Omental fat pad (tissue), 3 donors: ENCODE measurements at regions not wholly inside any gene's neighbourhood (a gene's known extent, or its start where the extent isn't known, plus 50 kb on each side); places are given as distances from the start of the nearest gene placed in this dataset.

Source experiments
- ATAC-seq: fragments of 150-250 bp; one replicate; pipeline ENCODE4 v1.9.1; 2016; ENCODE audit warnings: mild to moderate bottlenecking, moderate library complexity; ENCODE audit not compliant: low FRiP score
- DNase-seq: peaks from one replicate; pipeline ENCODE4 v3.0.0-alpha.2; 2019; ENCODE audit warnings: low spot score
- TF ChIP-seq, protein P1 (sequence below), 3 donors: fragments of 450-650 bp; IDR thresholded peaks; one replicate each; pipeline ENCODE4 v1.5.1; 2016 to 2017; ENCODE audit warnings: antibody characterized with exemption in 3 of 3, mild to moderate bottlenecking in 3 of 3, moderate library complexity in 2 of 3

- DNase-seq (no peak), ATAC-seq (no peak)
- TF ChIP-seq, protein P1, sequence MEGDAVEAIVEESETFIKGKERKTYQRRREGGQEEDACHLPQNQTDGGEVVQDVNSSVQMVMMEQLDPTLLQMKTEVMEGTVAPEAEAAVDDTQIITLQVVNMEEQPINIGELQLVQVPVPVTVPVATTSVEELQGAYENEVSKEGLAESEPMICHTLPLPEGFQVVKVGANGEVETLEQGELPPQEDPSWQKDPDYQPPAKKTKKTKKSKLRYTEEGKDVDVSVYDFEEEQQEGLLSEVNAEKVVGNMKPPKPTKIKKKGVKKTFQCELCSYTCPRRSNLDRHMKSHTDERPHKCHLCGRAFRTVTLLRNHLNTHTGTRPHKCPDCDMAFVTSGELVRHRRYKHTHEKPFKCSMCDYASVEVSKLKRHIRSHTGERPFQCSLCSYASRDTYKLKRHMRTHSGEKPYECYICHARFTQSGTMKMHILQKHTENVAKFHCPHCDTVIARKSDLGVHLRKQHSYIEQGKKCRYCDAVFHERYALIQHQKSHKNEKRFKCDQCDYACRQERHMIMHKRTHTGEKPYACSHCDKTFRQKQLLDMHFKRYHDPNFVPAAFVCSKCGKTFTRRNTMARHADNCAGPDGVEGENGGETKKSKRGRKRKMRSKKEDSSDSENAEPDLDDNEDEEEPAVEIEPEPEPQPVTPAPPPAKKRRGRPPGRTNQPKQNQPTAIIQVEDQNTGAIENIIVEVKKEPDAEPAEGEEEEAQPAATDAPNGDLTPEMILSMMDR (IDR thresholded peaks at IDR 0.05): no peak
Observed at GRCh38 chr6:115677198-115677597, 383.5 kb downstream of the FRK start.

GRCh38 chr6:115675443-115675842 lies 385.2 kb downstream of the FRK start:
- TF ChIP-seq, protein P1 (IDR thresholded peaks at IDR 0.05): no peak
- DNase-seq (no peak), ATAC-seq (no peak)

DNA sequence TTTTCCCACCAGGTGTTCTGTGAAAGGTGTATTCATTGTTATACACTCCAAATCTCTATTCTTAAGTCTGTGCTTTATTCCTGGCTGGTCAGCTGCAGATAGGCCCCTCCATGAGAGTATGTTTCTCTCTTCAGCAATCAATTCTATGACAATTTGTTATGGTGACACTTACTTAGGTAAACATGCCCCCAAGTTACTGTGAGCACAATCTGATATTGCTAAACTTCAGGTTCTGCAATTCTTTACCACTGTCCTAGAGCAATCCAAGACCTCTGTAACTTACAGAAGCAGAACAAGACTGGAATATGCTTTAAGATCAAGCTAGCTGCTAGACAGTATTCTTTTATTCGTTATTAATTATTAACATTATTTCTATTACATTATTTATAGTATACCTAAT lies 391.9 kb downstream of the FRK start:
- ATAC-seq: no peak
- DNase-seq: no peak
- TF ChIP-seq, protein P1 (IDR thresholded peaks at IDR 0.05): no peak

DNA sequence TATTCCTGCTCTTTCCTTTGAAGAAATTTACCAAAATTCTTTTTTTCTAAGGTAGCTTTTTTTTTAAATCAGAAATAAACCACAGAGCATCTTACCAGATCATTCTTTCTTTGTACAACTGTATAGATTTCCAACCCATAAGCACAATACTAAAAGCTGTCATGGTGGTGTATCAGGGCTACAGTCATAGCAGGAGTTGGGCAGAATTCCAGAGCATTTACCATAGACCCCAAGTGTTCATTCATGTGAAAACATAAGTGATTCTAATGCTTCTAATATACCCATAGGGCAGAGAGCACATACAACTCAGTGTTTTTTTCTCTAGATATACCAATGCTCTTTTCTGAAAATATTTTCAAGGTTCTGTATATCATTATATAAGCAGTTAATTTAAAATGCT lies 392.5 kb downstream of the FRK start:
- ATAC-seq (no peak), DNase-seq (no peak)
- TF ChIP-seq, protein P1 (IDR thresholded peaks at IDR 0.05): no peak

DNA sequence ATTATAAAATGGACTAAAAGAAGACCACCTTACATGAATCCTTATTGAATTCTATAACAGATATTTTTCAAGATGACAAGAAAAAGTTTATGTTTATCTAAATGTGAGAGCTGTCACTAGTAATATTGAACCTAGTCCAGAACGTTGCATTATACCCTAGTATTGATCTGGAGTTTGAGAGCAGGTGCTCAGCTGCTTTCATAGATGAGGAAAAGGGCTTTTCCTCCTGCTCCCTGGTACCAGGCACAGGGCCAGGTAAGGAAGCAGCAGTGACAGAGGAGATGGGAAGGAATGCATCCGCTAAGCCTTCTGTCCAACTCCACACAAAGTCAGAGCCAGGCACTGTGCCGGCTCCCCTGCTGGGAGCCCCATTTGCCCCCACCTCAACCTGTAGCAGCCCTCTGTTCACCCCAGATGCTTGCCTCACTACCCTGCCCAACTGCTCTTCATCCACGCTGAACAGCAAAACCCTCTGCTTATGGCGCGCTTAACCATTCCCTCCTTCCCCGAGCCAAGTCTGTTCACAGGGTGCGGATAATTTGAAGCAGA lies 393.1 kb downstream of the FRK start:
- no peak for DNase-seq
- no peak for ATAC-seq
- TF ChIP-seq, protein P1 (IDR thresholded peaks at IDR 0.05): no peak

GRCh38 chr6:115666997-115667396 lies 393.7 kb downstream of the FRK start:
- DNase-seq: no peak
- no peak for ATAC-seq
- TF ChIP-seq, protein P1 (IDR thresholded peaks at IDR 0.05): no peak

GRCh38 chr6:115665310-115665709 lies 395.4 kb downstream of the FRK start:
- no peak for ATAC-seq
- no peak for DNase-seq
- TF ChIP-seq, protein P1 (IDR thresholded peaks at IDR 0.05): no peak
